ENCODE measurements at regions not wholly inside any gene's neighbourhood (a gene's known extent, or its start where the extent isn't known, plus 50 kb on each side); places are given as distances from the start of the nearest gene placed in this dataset.

DNA sequence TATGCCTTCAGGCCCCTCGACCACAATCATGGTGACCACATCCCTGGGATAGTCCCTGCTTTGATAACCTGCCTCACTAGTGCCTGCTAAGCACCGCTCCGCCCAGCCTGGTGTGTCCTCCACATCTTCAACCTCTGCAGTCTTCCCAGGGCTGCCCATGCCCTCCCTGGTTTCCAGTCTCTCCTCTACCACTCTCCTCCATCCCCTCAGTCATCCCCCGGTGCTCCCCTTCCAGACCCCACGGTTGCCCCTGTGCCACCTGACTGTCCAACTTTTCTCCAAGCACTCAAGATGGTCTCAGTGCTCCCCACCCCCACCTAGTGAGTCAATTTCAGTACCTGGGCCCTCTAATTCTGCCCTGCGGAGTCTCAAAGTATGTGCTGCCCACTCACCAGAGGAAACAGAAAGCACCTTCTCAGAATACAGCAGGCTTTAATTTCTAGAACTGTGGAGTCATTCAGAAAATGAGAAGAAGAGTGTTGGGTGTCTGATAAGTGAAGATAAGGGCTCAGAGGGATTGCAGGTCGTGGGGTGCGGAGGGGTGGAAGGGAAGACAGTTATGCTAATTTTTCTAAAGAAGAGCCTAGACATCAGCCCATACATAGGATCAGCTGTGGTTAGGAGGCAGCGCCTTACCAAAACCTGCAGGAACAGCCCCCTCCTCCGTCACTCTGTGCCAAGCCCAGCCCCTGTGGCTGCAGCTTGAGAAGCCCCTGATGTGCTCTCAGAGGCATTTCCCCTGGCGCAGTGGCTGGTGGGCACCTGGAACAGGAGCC lies 53.6 kb upstream of the CAB39 start:
- no peaks in the 10 kb centered on the region for H3K4me1 ChIP-seq (ENCODE audit: control insufficient read depth, insufficient read depth, low read length)
- H3K27ac ChIP-seq (ENCODE audit: low read length) = no peak overlapping the region

DNA sequence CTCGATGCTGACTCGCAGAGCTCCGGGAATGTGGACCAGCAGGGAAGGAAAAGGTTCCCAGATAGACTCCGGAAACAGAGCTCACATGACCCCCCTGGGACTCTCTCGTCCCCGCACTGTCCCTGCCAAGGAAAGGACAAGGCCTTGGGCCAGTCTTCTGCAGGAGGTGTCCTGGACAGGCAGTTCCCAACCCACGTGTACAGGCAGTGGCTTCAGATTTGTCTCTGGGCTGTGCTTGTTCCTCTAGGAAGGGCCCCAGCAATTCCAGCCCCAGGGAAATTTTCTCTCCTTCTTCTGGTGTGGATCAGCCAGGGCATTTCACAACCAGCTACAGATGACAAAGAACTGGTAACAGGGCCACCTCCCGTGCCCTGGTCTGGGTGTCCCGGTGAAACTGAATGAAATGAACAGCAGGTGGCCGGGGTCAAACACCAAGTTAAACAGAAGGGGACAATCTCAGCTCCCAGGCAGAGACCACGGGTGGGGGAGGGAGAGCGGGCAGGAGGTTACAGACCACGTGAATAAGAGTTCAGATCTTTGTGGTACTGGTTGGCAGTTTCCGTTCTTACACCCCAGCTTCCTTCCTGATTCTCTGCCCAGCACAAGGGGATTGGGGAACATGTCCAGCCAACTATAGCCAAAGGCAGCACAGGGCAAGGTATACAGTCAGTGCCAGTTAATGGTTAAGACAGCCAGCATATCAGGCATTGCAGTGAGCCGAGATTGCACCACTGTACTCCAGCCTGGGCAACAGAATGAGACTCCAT lies 52.2 kb upstream of the CAB39 start:
- no peaks in the 10 kb centered on the region for H3K4me1 ChIP-seq (ENCODE audit: control insufficient read depth, insufficient read depth, low read length)
- WGBS (ENCODE audit: insufficient coverage, low lambda C conversion rate) = no CpG with 5 or more reads among the region's 15 CpGs
- no peaks in the 10 kb centered on the region for H3K27me3 ChIP-seq (ENCODE audit: control insufficient read depth, insufficient read depth, low read length)
- no peak overlapping the region for H3K27ac ChIP-seq (ENCODE audit: low read length)
- H3K9me3 ChIP-seq (ENCODE audit: control insufficient read depth, low read depth, low read length) = no peaks in the 10 kb centered on the region
- H3K4me3 ChIP-seq (ENCODE audit: low read length) = no peak overlapping the region
- DNase-seq = no peak
- H3K36me3 ChIP-seq (ENCODE audit: control insufficient read depth, insufficient read depth, low read length) = no peaks in the 10 kb centered on the region

More for the DNA sequence above, 53.6 kb upstream of the CAB39 start:
- Histone ChIP-seq H3K36me3 (ENCODE audit: control insufficient read depth, insufficient read depth, low read length) (no peaks in the 10 kb centered on the region), H3K9me3 (ENCODE audit: control insufficient read depth, low read depth, low read length) (no peaks in the 10 kb centered on the region), H3K4me3 (ENCODE audit: low read length) (no peak overlapping the region), H3K27me3 (ENCODE audit: control insufficient read depth, insufficient read depth, low read length) (no peaks in the 10 kb centered on the region)
- DNase-seq = no peak
- no CpG with 5 or more reads among the region's 11 CpGs for WGBS (ENCODE audit: insufficient coverage, low lambda C conversion rate)

DNA sequence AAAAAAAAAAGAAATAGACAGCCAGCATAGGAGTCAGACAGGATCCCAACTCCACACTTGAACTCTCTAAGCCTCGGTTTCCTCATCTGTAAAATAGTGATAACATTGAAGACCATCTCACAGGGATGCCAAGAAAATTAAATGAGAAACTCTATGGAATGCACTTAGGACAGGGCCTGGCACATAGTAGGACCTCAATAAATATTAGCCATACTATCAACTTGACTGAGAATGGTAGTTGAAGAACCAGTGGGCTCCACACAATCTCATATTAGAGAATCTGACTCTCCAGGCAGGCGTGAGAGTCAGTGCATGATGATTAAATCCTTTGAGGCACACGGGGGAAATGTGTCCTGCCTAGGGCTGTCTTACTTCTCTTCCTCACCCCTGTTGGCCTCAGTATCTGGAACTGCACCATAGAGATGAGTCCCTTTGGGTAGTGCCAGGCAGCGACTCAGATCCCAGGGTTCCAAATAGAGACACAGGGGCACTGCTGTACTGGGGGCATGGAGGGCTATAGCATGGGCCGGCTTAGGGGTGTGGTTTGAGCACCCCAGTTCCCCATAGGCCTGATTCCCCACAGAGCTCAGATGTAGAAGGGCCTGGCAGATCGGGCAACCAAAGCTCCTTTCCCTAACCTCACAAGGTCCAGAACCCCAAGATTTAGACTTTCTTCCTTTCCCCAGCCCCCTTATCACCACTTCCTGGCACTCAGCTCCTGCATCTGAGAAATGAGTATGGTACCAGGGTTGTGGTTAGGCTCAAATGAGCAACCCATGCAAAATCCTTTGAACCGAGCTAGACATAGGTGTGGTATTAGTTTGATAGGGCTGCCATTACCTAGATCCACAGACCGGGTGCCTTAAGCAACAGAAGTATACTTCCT lies 51.3 kb upstream of the CAB39 start:
- Histone ChIP-seq H3K4me1 (ENCODE audit: control insufficient read depth, insufficient read depth, low read length) (no peaks in the 10 kb centered on the region), H3K27ac (ENCODE audit: low read length) (no peak overlapping the region), H3K9me3 (ENCODE audit: control insufficient read depth, low read depth, low read length) (no peaks in the 10 kb centered on the region), H3K36me3 (ENCODE audit: control insufficient read depth, insufficient read depth, low read length) (no peaks in the 10 kb centered on the region), H3K27me3 (ENCODE audit: control insufficient read depth, insufficient read depth, low read length) (no peaks in the 10 kb centered on the region), H3K4me3 (ENCODE audit: low read length) (no peak overlapping the region)
- DNase-seq = no peak
- WGBS (ENCODE audit: insufficient coverage, low lambda C conversion rate) = 100% methylated on average over 1 of the region's 8 CpGs
